ENCODE measurements at regions not wholly inside any gene's neighbourhood (a gene's known extent, or its start where the extent isn't known, plus 50 kb on each side); places are given as distances from the start of the nearest gene placed in this dataset.

- no peak for TF ChIP-seq CTCF (IDR thresholded peaks at IDR 0.05)
- no peak for TF ChIP-seq EP300 (IDR thresholded peaks at IDR 0.05)
These were observed 973.9 kb downstream of the CDH11 start for GRCh38 chr16:64147941-64148340.
